ENCODE measurements at regions not wholly inside any gene's neighbourhood (a gene's known extent, or its start where the extent isn't known, plus 50 kb on each side); places are given as distances from the start of the nearest gene placed in this dataset.

GRCh38 chr6:84409911-84410310 is 182.5 kb upstream of the CEP162 start:
- TF ChIP-seq CTCF (IDR thresholded peaks at IDR 0.05), result no peak
- TF ChIP-seq POLR2A (IDR thresholded peaks at IDR 0.05), result no peak

Measured in body of pancreas (tissue), 4 donors.